ENCODE measurements at regions not wholly inside any gene's neighbourhood (a gene's known extent, or its start where the extent isn't known, plus 50 kb on each side); places are given as distances from the start of the nearest gene placed in this dataset.

GRCh38 chr4:62806816-62807215, 1602.4 kb downstream of the TECRL start:
- no peak overlapping the region for H3K4me3 ChIP-seq (ENCODE audit: low read depth, low read length)
- DNase-seq (ENCODE audit: low read depth) = no peak

GRCh38 chr4:62804075-62804474, 1603.9 kb downstream of the ADGRL3 start:
- H3K4me3 ChIP-seq (ENCODE audit: low read depth, low read length) = no peak overlapping the region
- no peak for TF ChIP-seq CTCF (IDR thresholded peaks at IDR 0.05; ENCODE audit: insufficient read depth, low read depth, low read length, missing control alignments)
- DNase-seq (ENCODE audit: low read depth) = no peak

More at GRCh38 chr4:62806816-62807215, 1602.4 kb downstream of the TECRL start:
- no peak for TF ChIP-seq CTCF (IDR thresholded peaks at IDR 0.05; ENCODE audit: insufficient read depth, low read depth, low read length, missing control alignments)

- TF ChIP-seq CTCF (IDR thresholded peaks at IDR 0.05; ENCODE audit: insufficient read depth, low read depth, low read length, missing control alignments) = no peak
- H3K4me3 ChIP-seq (ENCODE audit: low read depth, low read length) = no peak overlapping the region
- no peak for DNase-seq (ENCODE audit: low read depth)
Observed at GRCh38 chr4:62797221-62797620, 1597.1 kb downstream of the ADGRL3 start.

GRCh38 chr4:62791386-62791785, 1591.3 kb downstream of the ADGRL3 start:
- no peak overlapping the region for H3K4me3 ChIP-seq (ENCODE audit: low read depth, low read length)
- TF ChIP-seq CTCF (IDR thresholded peaks at IDR 0.05; ENCODE audit: insufficient read depth, low read depth, low read length, missing control alignments) = no peak
- DNase-seq (ENCODE audit: low read depth) = no peak

- H3K4me3 ChIP-seq (ENCODE audit: low read depth, low read length) = no peak overlapping the region
- no peak for TF ChIP-seq CTCF (IDR thresholded peaks at IDR 0.05; ENCODE audit: insufficient read depth, low read depth, low read length, missing control alignments)
- no peak for DNase-seq (ENCODE audit: low read depth)
Observed at GRCh38 chr4:62771983-62772557, 1571.9 kb downstream of the ADGRL3 start.

- H3K4me3 ChIP-seq (ENCODE audit: low read depth, low read length) = no peak overlapping the region
- no peak for TF ChIP-seq CTCF (IDR thresholded peaks at IDR 0.05; ENCODE audit: insufficient read depth, low read depth, low read length, missing control alignments)
- DNase-seq (ENCODE audit: low read depth) = no peak
Observed at GRCh38 chr4:62740296-62740695, 1540.2 kb downstream of the ADGRL3 start.

GRCh38 chr4:62717154-62717553, 1517.0 kb downstream of the ADGRL3 start:
- DNase-seq (ENCODE audit: low read depth) = no peak
- H3K4me3 ChIP-seq (ENCODE audit: low read depth, low read length) = no peak overlapping the region
- TF ChIP-seq CTCF (IDR thresholded peaks at IDR 0.05; ENCODE audit: insufficient read depth, low read depth, low read length, missing control alignments) = no peak
